Hippocampal formation (tissue), 2 donors: ENCODE measurements at regions not wholly inside any gene's neighbourhood (a gene's known extent, or its start where the extent isn't known, plus 50 kb on each side); places are given as distances from the start of the nearest gene placed in this dataset.

ENCODE experiments used
- DNase-seq, 2 donors: peaks; one replicate each; lab custom pipeline; 2025; lab: John Stamatoyannopoulos, UW

- no peak for DNase-seq
Measured at GRCh38 chr10:111347386-111348013, 270.7 kb downstream of the ADRA2A start.

- no peak for DNase-seq
Measured at GRCh38 chr10:111348076-111348475, 271.2 kb downstream of the ADRA2A start.

GRCh38 chr10:111354859-111355258 is 278.0 kb downstream of the ADRA2A start:
- DNase-seq: no peak

- no peak for DNase-seq
Measured at GRCh38 chr10:111356571-111356970, 279.7 kb downstream of the ADRA2A start.

- no peak for DNase-seq
Measured at GRCh38 chr10:111357859-111358258, 281.0 kb downstream of the ADRA2A start.

GRCh38 chr10:111360260-111360925 is 283.6 kb downstream of the ADRA2A start:
- DNase-seq: peak in 1 of 2 donors; percentile 16

- DNase-seq: no peak
Measured at GRCh38 chr10:111367531-111367930, 290.7 kb downstream of the ADRA2A start.

- DNase-seq: no peak
Measured at GRCh38 chr10:111370101-111370500, 293.3 kb downstream of the ADRA2A start.

- DNase-seq: no peak
Measured at GRCh38 chr10:111373696-111374095, 296.9 kb downstream of the ADRA2A start.

GRCh38 chr10:111379534-111380187 is 302.8 kb downstream of the ADRA2A start:
- no peak for DNase-seq

- no peak for DNase-seq
Measured at GRCh38 chr10:111384556-111384955, 307.7 kb downstream of the ADRA2A start.

- no peak for DNase-seq
Measured at GRCh38 chr10:111390813-111391563, 314.2 kb downstream of the ADRA2A start.

- DNase-seq: no peak
Measured at GRCh38 chr10:111392159-111392558, 315.3 kb downstream of the ADRA2A start.

GRCh38 chr10:111392910-111393309 is 316.1 kb downstream of the ADRA2A start:
- no peak for DNase-seq

- no peak for DNase-seq
Measured at GRCh38 chr10:111410740-111411139, 333.9 kb downstream of the ADRA2A start.

- DNase-seq: no peak
Measured at GRCh38 chr10:111425459-111425858, 348.6 kb downstream of the ADRA2A start.

- no peak for DNase-seq
Measured at GRCh38 chr10:111429288-111430028, 352.6 kb downstream of the ADRA2A start.

GRCh38 chr10:111430070-111430469 is 353.2 kb downstream of the ADRA2A start:
- DNase-seq: no peak

GRCh38 chr10:111432588-111432987 is 355.8 kb downstream of the ADRA2A start:
- no peak for DNase-seq

GRCh38 chr10:111435871-111436270 is 359.0 kb downstream of the ADRA2A start:
- no peak for DNase-seq

GRCh38 chr10:111439034-111439842 is 362.4 kb downstream of the ADRA2A start:
- DNase-seq: no peak
